ENCODE measurements at regions not wholly inside any gene's neighbourhood (a gene's known extent, or its start where the extent isn't known, plus 50 kb on each side); places are given as distances from the start of the nearest gene placed in this dataset.
"Not testable (repeated sequence)": the region's sequence is repeated elsewhere in the genome, so short reads cannot be mapped to it uniquely, and the experiment has no call there.

- no CpG with 5 or more reads among the region's 3 CpGs for WGBS (ENCODE audit: insufficient coverage, insufficient read length)
- H3K27me3 ChIP-seq (ENCODE audit: control insufficient read depth, insufficient read depth, low read length) = no peaks in the 10 kb centered on the region
Observed at GRCh38 chr4:129839687-129840086, 743.7 kb downstream of the C4orf33 start.

GRCh38 chr4:129842096-129842495, 746.1 kb downstream of the C4orf33 start:
- H3K27ac ChIP-seq (ENCODE audit: low read length) = no peak overlapping the region
- no peaks in the 10 kb centered on the region for H3K36me3 ChIP-seq (ENCODE audit: control insufficient read depth, insufficient read depth, low read length)
- H3K9me3 ChIP-seq (ENCODE audit: control insufficient read depth, insufficient read depth, low read length) = no peaks in the 10 kb centered on the region
- no peak for DNase-seq (ENCODE audit: low read depth, low spot score)
- no peaks in the 10 kb centered on the region for H3K27me3 ChIP-seq (ENCODE audit: control insufficient read depth, insufficient read depth, low read length)
- H3K4me1 ChIP-seq (ENCODE audit: control insufficient read depth, insufficient read depth, low read length) = no peaks in the 10 kb centered on the region
- H3K4me3 ChIP-seq (ENCODE audit: low read length) = no peak overlapping the region
- no CpG with 5 or more reads among the region's 4 CpGs for WGBS (ENCODE audit: insufficient coverage, insufficient read length)

More at GRCh38 chr4:129839687-129840086, 743.7 kb downstream of the C4orf33 start:
- Histone ChIP-seq H3K36me3 (ENCODE audit: control insufficient read depth, insufficient read depth, low read length) (no peaks in the 10 kb centered on the region), H3K9me3 (ENCODE audit: control insufficient read depth, insufficient read depth, low read length) (no peaks in the 10 kb centered on the region), H3K4me1 (ENCODE audit: control insufficient read depth, insufficient read depth, low read length) (no peaks in the 10 kb centered on the region), H3K4me3 (ENCODE audit: low read length) (no peak overlapping the region), H3K27ac (ENCODE audit: low read length) (no peak overlapping the region)
- no peak for DNase-seq (ENCODE audit: low read depth, low spot score)

- Histone ChIP-seq H3K9me3 (ENCODE audit: control insufficient read depth, insufficient read depth, low read length) (no peaks in the 10 kb centered on the region), H3K27ac (ENCODE audit: low read length) (no peak overlapping the region), H3K4me3 (ENCODE audit: low read length) (no peak overlapping the region), H3K36me3 (ENCODE audit: control insufficient read depth, insufficient read depth, low read length) (no peaks in the 10 kb centered on the region), H3K4me1 (ENCODE audit: control insufficient read depth, insufficient read depth, low read length) (no peaks in the 10 kb centered on the region), H3K27me3 (ENCODE audit: control insufficient read depth, insufficient read depth, low read length) (no peaks in the 10 kb centered on the region)
- no peak for DNase-seq (ENCODE audit: low read depth, low spot score)
- WGBS (ENCODE audit: insufficient coverage, insufficient read length) = no CpG with 5 or more reads among the region's 4 CpGs
Observed at GRCh38 chr4:129852434-129852833, 756.5 kb downstream of the C4orf33 start.

- H3K27me3 ChIP-seq (ENCODE audit: control insufficient read depth, insufficient read depth, low read length); H3K36me3 ChIP-seq (ENCODE audit: control insufficient read depth, insufficient read depth, low read length); H3K4me3 ChIP-seq (ENCODE audit: low read length); DNase-seq (ENCODE audit: low read depth, low spot score); H3K9me3 ChIP-seq (ENCODE audit: control insufficient read depth, insufficient read depth, low read length); H3K27ac ChIP-seq (ENCODE audit: low read length); H3K4me1 ChIP-seq (ENCODE audit: control insufficient read depth, insufficient read depth, low read length): not testable (repeated sequence)
- WGBS (ENCODE audit: insufficient coverage, insufficient read length) = no CpG with 5 or more reads among the region's 27 CpGs
Observed at GRCh38 chr4:129853685-129854467, 757.9 kb downstream of the C4orf33 start.

- DNase-seq (ENCODE audit: low read depth, low spot score) = no peak
- no CpG with 5 or more reads among the region's 1 CpG for WGBS (ENCODE audit: insufficient coverage, insufficient read length)
- Histone ChIP-seq H3K9me3 (ENCODE audit: control insufficient read depth, insufficient read depth, low read length) (no peaks in the 10 kb centered on the region), H3K4me3 (ENCODE audit: low read length) (no peak overlapping the region), H3K27me3 (ENCODE audit: control insufficient read depth, insufficient read depth, low read length) (no peaks in the 10 kb centered on the region), H3K4me1 (ENCODE audit: control insufficient read depth, insufficient read depth, low read length) (no peaks in the 10 kb centered on the region), H3K27ac (ENCODE audit: low read length) (no peak overlapping the region), H3K36me3 (ENCODE audit: control insufficient read depth, insufficient read depth, low read length) (no peaks in the 10 kb centered on the region)
Observed at GRCh38 chr4:129862461-129862860, 766.5 kb downstream of the C4orf33 start.

- no peaks in the 10 kb centered on the region for H3K9me3 ChIP-seq (ENCODE audit: control insufficient read depth, insufficient read depth, low read length)
- WGBS (ENCODE audit: insufficient coverage, insufficient read length) = no CpG with 5 or more reads among the region's 3 CpGs
- H3K27ac ChIP-seq (ENCODE audit: low read length) = no peak overlapping the region
- no peaks in the 10 kb centered on the region for H3K27me3 ChIP-seq (ENCODE audit: control insufficient read depth, insufficient read depth, low read length)
- H3K4me3 ChIP-seq (ENCODE audit: low read length) = no peak overlapping the region
- no peak for DNase-seq (ENCODE audit: low read depth, low spot score)
- no peaks in the 10 kb centered on the region for H3K36me3 ChIP-seq (ENCODE audit: control insufficient read depth, insufficient read depth, low read length)
- no peaks in the 10 kb centered on the region for H3K4me1 ChIP-seq (ENCODE audit: control insufficient read depth, insufficient read depth, low read length)
Observed at GRCh38 chr4:129863206-129863605, 767.3 kb downstream of the C4orf33 start.

- no peak for DNase-seq (ENCODE audit: low read depth, low spot score)
- no peaks in the 10 kb centered on the region for H3K36me3 ChIP-seq (ENCODE audit: control insufficient read depth, insufficient read depth, low read length)
- no peak overlapping the region for H3K4me3 ChIP-seq (ENCODE audit: low read length)
- no peaks in the 10 kb centered on the region for H3K9me3 ChIP-seq (ENCODE audit: control insufficient read depth, insufficient read depth, low read length)
- no peaks in the 10 kb centered on the region for H3K27me3 ChIP-seq (ENCODE audit: control insufficient read depth, insufficient read depth, low read length)
- H3K27ac ChIP-seq (ENCODE audit: low read length) = no peak overlapping the region
- no peaks in the 10 kb centered on the region for H3K4me1 ChIP-seq (ENCODE audit: control insufficient read depth, insufficient read depth, low read length)
- WGBS (ENCODE audit: insufficient coverage, insufficient read length) = no CpG with 5 or more reads among the region's 3 CpGs
Observed at GRCh38 chr4:129883996-129884395, 788.0 kb downstream of the C4orf33 start.

GRCh38 chr4:129897111-129897510, 801.2 kb downstream of the C4orf33 start:
- Histone ChIP-seq H3K36me3 (ENCODE audit: control insufficient read depth, insufficient read depth, low read length) (no peaks in the 10 kb centered on the region), H3K4me3 (ENCODE audit: low read length) (no peak overlapping the region), H3K27me3 (ENCODE audit: control insufficient read depth, insufficient read depth, low read length) (no peaks in the 10 kb centered on the region), H3K4me1 (ENCODE audit: control insufficient read depth, insufficient read depth, low read length) (no peaks in the 10 kb centered on the region), H3K27ac (ENCODE audit: low read length) (no peak overlapping the region), H3K9me3 (ENCODE audit: control insufficient read depth, insufficient read depth, low read length) (no peaks in the 10 kb centered on the region)
- DNase-seq (ENCODE audit: low read depth, low spot score) = no peak
- WGBS (ENCODE audit: insufficient coverage, insufficient read length) = no CpG with 5 or more reads among the region's 2 CpGs

- DNase-seq (ENCODE audit: low read depth, low spot score) = no peak
Observed at GRCh38 chr4:129899849-129900248, 803.9 kb downstream of the C4orf33 start.

GRCh38 chr4:129900430-129900953, 804.5 kb downstream of the C4orf33 start:
- DNase-seq (ENCODE audit: low read depth, low spot score) = no peak
- WGBS (ENCODE audit: insufficient coverage, insufficient read length) = no CpG with 5 or more reads among the region's 2 CpGs
- H3K4me3 ChIP-seq (ENCODE audit: low read length) = no peak overlapping the region
- no peak overlapping the region for H3K27ac ChIP-seq (ENCODE audit: low read length)
- H3K36me3 ChIP-seq (ENCODE audit: control insufficient read depth, insufficient read depth, low read length) = no peaks in the 10 kb centered on the region
- H3K4me1 ChIP-seq (ENCODE audit: control insufficient read depth, insufficient read depth, low read length) = no peaks in the 10 kb centered on the region
- no peaks in the 10 kb centered on the region for H3K27me3 ChIP-seq (ENCODE audit: control insufficient read depth, insufficient read depth, low read length)
- H3K9me3 ChIP-seq (ENCODE audit: control insufficient read depth, insufficient read depth, low read length) = no peaks in the 10 kb centered on the region

More at GRCh38 chr4:129899849-129900248, 803.9 kb downstream of the C4orf33 start:
- Histone ChIP-seq H3K4me3 (ENCODE audit: low read length) (no peak overlapping the region), H3K36me3 (ENCODE audit: control insufficient read depth, insufficient read depth, low read length) (no peaks in the 10 kb centered on the region), H3K27me3 (ENCODE audit: control insufficient read depth, insufficient read depth, low read length) (no peaks in the 10 kb centered on the region), H3K27ac (ENCODE audit: low read length) (no peak overlapping the region), H3K4me1 (ENCODE audit: control insufficient read depth, insufficient read depth, low read length) (no peaks in the 10 kb centered on the region), H3K9me3 (ENCODE audit: control insufficient read depth, insufficient read depth, low read length) (no peaks in the 10 kb centered on the region)
- no CpG with 5 or more reads among the region's 3 CpGs for WGBS (ENCODE audit: insufficient coverage, insufficient read length)

- no peak for DNase-seq (ENCODE audit: low read depth, low spot score)
- Histone ChIP-seq H3K4me3 (ENCODE audit: low read length) (no peak overlapping the region), H3K4me1 (ENCODE audit: control insufficient read depth, insufficient read depth, low read length) (no peaks in the 10 kb centered on the region), H3K36me3 (ENCODE audit: control insufficient read depth, insufficient read depth, low read length) (no peaks in the 10 kb centered on the region), H3K27me3 (ENCODE audit: control insufficient read depth, insufficient read depth, low read length) (no peaks in the 10 kb centered on the region), H3K9me3 (ENCODE audit: control insufficient read depth, insufficient read depth, low read length) (no peaks in the 10 kb centered on the region), H3K27ac (ENCODE audit: low read length) (no peak overlapping the region)
- no CpG with 5 or more reads among the region's 1 CpG for WGBS (ENCODE audit: insufficient coverage, insufficient read length)
Observed at GRCh38 chr4:129901205-129901604, 805.3 kb downstream of the C4orf33 start.

Data from iPS DF 6.9 (cell line).